ENCODE measurements at regions not wholly inside any gene's neighbourhood (a gene's known extent, or its start where the extent isn't known, plus 50 kb on each side); places are given as distances from the start of the nearest gene placed in this dataset.
"Not testable (repeated sequence)": the region's sequence is repeated elsewhere in the genome, so short reads cannot be mapped to it uniquely, and the experiment has no call there.

DNA sequence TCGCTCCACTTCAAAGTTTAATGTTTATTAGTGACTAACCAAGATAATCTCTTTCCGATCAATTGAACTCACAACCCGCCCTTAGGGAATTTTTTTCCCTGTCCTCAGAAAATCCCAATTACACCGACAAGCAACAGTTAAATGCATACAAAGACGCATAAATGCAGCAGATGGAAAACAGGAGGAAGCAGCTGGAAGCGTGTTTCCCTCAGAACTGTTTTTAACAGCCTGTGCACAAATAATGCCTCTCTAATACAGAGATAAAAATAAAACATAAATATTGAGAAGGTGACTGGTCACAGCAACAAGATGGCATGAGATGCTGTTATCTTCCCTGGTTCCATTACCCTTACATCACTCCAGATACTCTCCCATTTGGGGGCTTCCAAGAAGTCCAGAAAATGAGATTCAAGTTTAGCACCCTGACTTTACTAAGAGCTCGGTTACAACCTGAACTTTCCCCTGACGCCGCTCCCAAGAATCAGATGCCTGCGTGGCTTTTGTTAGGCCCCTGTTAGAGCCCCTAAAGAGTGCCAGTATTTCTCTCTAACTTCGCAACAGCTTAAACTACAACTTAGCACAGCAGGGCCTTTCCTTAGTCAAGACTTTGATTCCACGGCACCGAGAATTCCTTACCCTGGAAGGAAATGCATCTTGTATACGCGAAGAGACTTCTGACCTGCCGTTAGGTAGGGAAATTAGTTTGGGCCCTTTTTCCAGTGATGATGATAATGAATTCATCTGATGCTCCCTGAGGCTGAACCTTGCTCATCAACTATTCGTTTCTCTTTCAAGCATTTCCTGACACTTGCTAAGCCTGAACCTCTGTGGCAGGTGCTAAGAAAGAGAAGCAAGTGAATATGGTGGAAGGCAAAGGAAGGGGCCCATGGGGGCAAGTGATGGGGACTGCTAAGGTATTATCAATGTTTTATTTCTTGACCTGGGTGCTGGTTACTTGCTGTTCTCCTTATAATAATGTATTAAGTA is 137.7 kb upstream of the SMYD2 start:
- DNase-seq (ENCODE audit: low read depth in 2 of 2): peak in 1 of 2 donors; percentile 57

DNA sequence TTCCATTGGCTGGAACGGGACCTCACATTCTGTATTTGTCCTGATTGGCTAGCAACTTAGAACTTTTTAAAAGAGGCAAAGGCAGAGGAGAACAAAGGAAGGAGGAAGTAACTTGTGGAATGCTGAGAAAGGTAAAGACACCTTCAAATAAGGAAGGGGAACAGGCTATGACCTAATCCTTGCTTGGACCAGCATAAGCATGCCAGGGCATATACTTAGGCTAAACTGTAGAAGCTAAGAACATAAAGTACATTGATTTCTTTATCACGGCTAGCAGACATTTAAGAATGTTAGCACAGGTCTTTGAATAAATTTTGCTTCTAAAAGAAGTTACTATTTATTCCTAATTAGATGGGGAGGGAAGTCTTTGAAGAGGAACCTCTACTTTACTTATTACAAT is 136.4 kb upstream of the SMYD2 start:
- DNase-seq (ENCODE audit: low read depth in 2 of 2): not testable (repeated sequence)

DNA sequence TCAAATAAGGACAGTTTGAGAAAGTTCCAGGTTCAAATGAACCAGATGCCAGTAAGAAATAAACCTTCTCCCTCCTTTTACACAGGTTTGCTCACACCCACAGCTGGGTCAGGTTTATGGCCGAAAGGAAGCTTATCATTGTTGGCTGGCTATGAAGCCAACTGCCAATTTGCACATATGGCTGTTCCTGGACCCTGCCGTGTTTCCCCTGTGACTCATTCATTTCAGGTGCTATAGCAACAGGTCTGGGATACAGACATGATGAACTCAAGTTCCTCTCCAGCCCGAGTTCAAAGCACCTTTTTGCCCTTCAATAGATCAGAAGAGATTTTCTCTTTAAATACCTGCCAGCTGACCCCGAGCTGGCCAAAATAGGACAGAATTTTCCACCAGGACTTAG is 134.4 kb upstream of the SMYD2 start:
- peak in 1 of 2 donors; percentile 93 for DNase-seq (ENCODE audit: low read depth in 2 of 2)

DNA sequence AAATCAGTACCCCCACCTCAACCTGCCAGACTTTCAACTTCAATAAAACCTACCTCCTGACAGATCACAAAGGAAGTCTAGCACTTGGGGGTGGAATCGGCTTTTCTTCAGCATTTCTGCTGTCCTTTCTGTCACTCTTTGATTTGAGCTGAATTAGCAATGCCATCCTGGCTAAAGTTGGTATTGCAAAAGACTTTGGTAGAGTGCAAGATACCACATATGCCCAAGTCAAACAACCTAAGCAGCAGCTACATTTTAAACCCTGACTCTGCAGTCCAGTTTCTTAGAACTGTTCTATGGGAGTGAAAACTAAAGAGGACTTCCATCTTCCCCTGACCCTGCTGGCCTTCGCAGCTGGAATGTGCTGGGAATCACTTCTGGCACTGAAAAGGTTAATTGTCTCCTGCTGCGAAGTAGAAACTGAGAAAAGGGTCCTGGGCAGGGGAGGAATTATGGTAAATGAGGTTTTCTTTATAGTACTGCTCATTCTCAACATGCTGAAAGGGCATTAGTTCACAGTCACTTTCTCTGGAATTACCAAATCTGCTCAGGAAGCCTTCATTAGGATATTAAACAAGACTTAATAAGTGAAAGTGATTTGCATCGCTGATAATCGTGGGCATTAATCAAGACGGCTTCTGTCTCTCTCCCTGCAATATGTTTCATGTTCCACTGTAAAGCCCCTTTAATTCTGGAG is 126.2 kb upstream of the SMYD2 start:
- no peak for DNase-seq (ENCODE audit: low read depth in 2 of 2)

GRCh38 chr1:214155987-214156625 is 124.9 kb upstream of the SMYD2 start:
- DNase-seq (ENCODE audit: low read depth in 2 of 2): no peak

DNA sequence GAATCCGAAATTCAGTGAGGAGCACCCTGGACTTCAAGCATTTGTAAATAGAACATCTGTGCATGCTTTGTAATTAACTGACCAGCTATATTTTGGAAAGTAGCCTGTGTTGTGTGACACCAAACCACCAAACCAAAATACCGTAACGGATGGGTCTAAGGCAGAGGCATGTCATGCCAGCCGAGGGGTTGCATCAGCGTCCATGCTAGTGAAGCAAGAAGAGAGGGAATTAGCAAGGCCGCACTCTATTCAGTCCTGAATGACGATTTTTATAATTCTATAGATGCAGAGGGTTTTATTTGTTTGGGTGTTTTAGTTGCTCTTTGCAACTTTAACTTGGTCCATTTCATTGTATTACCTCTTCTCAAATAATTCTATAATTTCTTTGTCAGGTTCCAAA is 116.8 kb upstream of the SMYD2 start:
- no peak for DNase-seq (ENCODE audit: low read depth in 2 of 2)

- DNase-seq (ENCODE audit: low read depth in 2 of 2): peak in 1 of 2 donors; percentile 17
These were observed 115.0 kb upstream of the SMYD2 start for GRCh38 chr1:214165850-214166374.

- no peak for DNase-seq (ENCODE audit: low read depth in 2 of 2)
These were observed 106.3 kb upstream of the SMYD2 start for GRCh38 chr1:214174508-214175199.

- DNase-seq (ENCODE audit: low read depth in 2 of 2): no peak
These were observed 102.9 kb upstream of the SMYD2 start for GRCh38 chr1:214178102-214178501.

DNA sequence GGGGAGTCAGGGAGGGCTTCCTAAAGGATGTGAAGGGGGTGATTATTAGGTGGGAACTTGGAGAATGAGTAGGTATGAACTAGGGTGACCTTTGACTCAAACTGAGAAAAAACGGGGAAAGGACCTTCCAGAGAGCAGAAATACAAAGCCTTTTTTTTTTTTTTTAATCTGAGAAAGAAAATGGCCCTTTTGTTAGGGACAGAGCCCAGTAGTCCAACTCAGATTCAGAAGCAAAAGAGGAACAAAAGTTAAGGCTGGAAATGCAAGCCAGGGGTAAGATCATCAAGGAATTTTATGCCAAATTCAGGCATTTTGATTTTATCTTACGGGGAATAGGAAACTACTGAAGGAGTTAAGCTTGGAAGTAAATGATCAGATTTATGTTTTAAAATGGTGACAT is 96.0 kb upstream of the SMYD2 start:
- DNase-seq (ENCODE audit: low read depth in 2 of 2): no peak

- DNase-seq (ENCODE audit: low read depth in 2 of 2): no peak
These were observed 94.7 kb upstream of the SMYD2 start for GRCh38 chr1:214186103-214186824.

DNA sequence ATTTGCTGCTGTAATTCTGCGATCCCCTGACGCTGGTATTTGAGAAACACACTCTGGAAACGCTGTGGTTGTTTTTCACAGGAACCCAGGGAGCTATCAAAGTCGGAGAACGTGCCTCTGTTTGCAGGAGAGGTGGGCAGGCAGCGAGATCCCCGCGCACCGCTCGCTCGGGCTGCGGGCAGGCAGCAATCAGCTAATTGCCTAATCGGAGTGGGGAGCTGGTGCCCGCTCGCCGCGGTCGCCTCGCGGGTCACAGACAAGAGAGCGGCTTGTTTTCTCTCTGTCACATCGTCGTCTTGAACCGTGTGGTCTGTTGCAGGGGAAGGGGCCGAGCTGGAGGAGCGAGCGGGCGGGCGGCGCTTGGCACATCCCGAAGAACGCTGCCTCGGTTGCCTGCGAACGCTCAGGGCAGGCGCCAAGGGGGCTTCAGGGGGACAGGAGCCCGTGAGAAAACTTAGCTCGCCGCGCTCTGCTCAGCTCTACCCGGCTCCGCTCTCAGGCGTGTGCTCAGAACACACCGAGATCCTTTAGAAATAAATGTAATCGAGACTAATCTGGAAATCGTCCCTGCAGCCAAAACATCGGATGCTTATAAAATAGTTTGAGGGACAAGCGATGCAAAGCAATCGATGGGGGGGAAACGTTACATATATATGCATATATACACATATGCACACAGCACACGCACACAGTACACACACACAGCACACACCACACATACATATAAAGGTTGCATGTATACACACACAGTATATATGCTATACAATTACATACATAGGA is 93.6 kb upstream of the SMYD2 start:
- peak in 1 of 2 donors; percentile 31 for DNase-seq (ENCODE audit: low read depth in 2 of 2)

- no peak for DNase-seq (ENCODE audit: low read depth in 2 of 2)
These were observed 93.0 kb upstream of the SMYD2 start for GRCh38 chr1:214187933-214188332.

- no peak for DNase-seq (ENCODE audit: low read depth in 2 of 2)
These were observed 92.1 kb upstream of the SMYD2 start for GRCh38 chr1:214188835-214189234.

DNA sequence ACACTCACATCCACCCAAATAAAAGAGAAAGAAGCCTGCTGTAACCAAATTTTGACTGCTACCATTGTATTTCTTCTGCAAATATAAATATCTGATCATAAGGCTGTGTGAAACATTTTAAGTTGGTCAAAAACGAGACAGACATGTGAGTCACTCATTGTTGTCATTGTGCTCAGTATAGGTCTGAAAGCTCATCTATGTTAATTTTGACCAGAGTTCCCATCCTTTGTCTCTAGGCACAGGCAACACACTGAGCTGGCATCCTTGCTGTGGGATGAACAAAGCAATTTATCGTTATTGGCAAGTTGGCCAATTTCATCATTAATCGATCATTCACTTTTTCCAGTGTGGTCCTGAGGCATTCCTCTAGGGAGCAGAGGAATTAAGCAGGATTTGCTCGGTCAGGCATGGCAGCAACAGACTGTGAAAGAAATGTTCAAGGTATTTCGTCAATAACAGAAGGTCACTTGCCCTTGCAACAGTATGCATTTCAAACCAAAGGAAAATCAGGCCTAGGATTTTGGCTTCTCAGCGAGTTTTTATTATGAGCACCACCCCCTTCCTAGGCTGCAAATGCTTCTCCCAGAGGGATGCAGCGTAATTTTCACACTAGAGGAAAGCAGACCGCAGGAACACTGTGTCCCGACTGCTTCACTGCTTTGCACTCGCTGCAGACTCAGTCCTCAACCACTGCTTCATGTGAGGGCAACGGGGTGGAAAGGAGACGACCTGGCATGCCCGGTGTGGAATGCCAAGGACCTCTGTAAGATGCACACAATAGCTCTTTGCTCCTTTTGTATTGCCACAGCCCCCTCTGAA is 87.9 kb upstream of the SMYD2 start:
- DNase-seq (ENCODE audit: low read depth in 2 of 2): no peak

GRCh38 chr1:214193691-214194090 is 87.3 kb upstream of the SMYD2 start:
- no peak for DNase-seq (ENCODE audit: low read depth in 2 of 2)

DNA sequence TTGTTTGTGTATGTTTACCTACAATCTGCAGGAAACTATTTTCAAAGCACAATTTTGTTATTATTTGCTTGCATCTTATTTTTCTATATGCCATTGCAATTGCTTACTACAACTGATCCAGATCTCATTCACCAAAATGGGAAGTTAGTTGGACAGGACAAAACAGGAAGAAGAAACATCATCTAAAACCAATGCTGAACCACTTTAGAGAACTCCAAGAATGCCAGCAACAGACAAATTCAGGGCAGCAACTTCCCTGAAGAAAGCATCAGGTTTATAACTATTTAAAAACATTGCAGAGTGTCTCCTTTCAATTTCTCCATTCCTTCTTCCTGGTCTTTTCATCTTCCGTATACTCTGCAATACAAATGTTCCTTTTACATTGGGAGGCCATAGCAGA is 82.4 kb upstream of the SMYD2 start:
- DNase-seq (ENCODE audit: low read depth in 2 of 2): no peak

GRCh38 chr1:214199585-214199984 is 81.4 kb upstream of the SMYD2 start:
- DNase-seq (ENCODE audit: low read depth in 2 of 2): no peak

DNA sequence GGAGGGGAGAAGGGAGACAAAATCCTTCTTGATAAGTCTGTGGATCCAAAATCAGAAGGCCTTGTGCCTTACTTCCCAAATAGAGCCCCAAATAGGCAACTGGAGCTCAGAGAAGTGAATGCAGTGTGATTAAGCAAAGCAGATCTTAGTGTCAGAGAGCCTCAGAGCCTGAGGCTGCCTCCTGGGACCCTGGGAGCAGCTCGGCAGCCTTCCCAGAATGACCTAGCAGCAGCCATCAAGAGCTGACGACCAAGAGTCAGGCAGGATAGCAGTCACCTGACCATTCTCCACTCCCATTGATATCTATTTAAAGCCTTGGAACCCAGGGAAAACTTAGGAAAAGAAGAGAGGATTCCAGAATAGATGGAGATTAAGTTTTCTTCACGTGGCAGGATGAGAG is 78.0 kb upstream of the SMYD2 start:
- DNase-seq (ENCODE audit: low read depth in 2 of 2): no peak

All from lung microvascular endothelial cell (primary cell).